HEK293T (cell line): ENCODE measurements at regions not wholly inside any gene's neighbourhood (a gene's known extent, or its start where the extent isn't known, plus 50 kb on each side); places are given as distances from the start of the nearest gene placed in this dataset.

Experiments
- ARNT ChIP-seq: fragments of 450-650 bp; IDR thresholded peaks from 2 replicates; pipeline ENCODE4 v1.6.1; 2017; ENCODE audit warnings: mild to moderate bottlenecking
- BHLHE40 ChIP-seq: fragments of 450-650 bp; IDR thresholded peaks from 2 replicates; pipeline ENCODE4 v1.6.1; 2016; ENCODE audit warnings: mild to moderate bottlenecking, moderate library complexity, borderline replicate concordance
- ELF4 ChIP-seq: fragments of 450-650 bp; IDR thresholded peaks from 2 replicates; pipeline ENCODE4 v1.6.1; 2017; ENCODE audit warnings: antibody characterized with exemption

DNA sequence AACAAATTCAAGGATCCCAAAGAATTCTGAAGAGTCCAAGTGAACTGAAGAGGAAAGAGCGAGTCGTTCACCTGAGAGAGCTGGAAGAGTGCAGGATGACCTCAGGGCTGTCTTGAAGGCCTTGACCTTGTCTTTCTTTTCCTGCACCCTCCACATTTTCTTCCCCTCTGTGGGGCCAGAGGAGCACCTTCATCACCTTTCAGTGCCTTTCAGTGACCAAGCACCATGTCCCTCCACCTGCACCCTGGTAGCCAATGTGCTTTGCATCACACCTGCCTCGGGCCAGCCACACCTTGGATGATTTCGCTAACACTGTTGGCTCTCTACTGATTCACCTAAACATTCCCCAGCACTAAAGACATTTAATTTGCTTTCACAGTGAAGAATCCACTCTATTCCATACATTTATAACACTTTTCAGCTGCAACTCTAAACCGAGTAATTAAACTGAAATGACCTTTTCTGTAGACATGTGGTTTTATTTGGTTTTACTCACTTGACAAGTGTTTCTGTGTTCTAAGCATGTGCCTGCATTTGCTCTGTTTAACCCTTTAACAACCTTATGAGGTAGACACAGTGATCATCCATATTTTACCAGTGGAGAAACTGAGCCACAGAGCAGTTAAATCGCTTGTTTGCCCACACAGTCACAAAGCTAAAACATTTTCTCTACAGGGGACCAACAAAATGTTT is 121.3 kb upstream of the CST7 start:
- no peak for TF ChIP-seq BHLHE40
- TF ChIP-seq ELF4 = no peak
- no peak for TF ChIP-seq ARNT
